ENCODE measurements at regions not wholly inside any gene's neighbourhood (a gene's known extent, or its start where the extent isn't known, plus 50 kb on each side); places are given as distances from the start of the nearest gene placed in this dataset.

DNA sequence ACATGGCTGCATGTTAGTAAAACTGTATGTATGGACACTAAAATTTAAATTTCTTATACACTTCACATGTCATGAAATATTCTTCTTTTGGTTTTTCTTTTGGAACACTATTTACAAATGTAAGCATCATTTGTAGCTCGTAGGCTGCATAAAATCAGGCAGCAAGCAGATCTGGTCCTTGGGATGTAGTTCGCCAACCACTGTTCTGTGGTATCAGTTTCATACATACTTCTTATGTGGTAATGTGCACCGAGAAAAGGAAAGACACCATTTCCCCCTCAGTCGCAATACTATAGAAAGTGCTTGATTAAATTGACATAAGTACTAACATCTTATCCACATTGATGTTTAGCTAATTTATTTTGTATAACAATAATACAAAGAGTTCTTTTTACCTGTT is 274.4 kb upstream of the VCX start:
- TF ChIP-seq, protein P1, sequence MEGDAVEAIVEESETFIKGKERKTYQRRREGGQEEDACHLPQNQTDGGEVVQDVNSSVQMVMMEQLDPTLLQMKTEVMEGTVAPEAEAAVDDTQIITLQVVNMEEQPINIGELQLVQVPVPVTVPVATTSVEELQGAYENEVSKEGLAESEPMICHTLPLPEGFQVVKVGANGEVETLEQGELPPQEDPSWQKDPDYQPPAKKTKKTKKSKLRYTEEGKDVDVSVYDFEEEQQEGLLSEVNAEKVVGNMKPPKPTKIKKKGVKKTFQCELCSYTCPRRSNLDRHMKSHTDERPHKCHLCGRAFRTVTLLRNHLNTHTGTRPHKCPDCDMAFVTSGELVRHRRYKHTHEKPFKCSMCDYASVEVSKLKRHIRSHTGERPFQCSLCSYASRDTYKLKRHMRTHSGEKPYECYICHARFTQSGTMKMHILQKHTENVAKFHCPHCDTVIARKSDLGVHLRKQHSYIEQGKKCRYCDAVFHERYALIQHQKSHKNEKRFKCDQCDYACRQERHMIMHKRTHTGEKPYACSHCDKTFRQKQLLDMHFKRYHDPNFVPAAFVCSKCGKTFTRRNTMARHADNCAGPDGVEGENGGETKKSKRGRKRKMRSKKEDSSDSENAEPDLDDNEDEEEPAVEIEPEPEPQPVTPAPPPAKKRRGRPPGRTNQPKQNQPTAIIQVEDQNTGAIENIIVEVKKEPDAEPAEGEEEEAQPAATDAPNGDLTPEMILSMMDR (IDR thresholded peaks at IDR 0.05; ENCODE audit: insufficient read depth, low read length, poor library complexity, severe bottlenecking): no peak
- no peak for TF ChIP-seq EZH2phosphoT487 (conservative IDR thresholded peaks at IDR 0.05; ENCODE audit: low read length)

Measured in SU-DHL-6 (cell line).